AG04449 (cell line): ENCODE measurements at regions not wholly inside any gene's neighbourhood (a gene's known extent, or its start where the extent isn't known, plus 50 kb on each side); places are given as distances from the start of the nearest gene placed in this dataset.
"Not testable (repeated sequence)": the region's sequence is repeated elsewhere in the genome, so short reads cannot be mapped to it uniquely, and the experiment has no call there.

Experiments used
- CTCF ChIA-PET: fragments of 350-600 bp; formaldehyde crosslinking; extraction: SDS; loops from one replicate; lab custom pipeline; 2021; ENCODE audit warnings: antibody characterized with exemption; lab: Yijun Ruan, JAX
- POLR2A ChIA-PET: fragments of 400-600, 350-600 bp; formaldehyde crosslinking; extraction: SDS; loops from one replicate; lab custom pipeline; 2020; ENCODE audit warnings: antibody characterized with exemption, inconsistent platforms; lab: Yijun Ruan, JAX
- DNase-seq: peaks from one replicate; pipeline ENCODE4 v3.0.0-alpha.2; 2010; ENCODE audit warnings: low read depth, low spot score
- H3K4me3 ChIP-seq: 2 replicates; pipeline ENCODE4 v1.5.1; 2011; ENCODE audit warnings: low read depth, mild to moderate bottlenecking, control low read depth, low read length
- CTCF ChIP-seq: IDR thresholded peaks from one replicate; pipeline ENCODE4 v1.5.1; 2011; ENCODE audit warnings: mild to moderate bottlenecking, moderate library complexity, low read length, control low read depth, inconsistent platforms; ENCODE audit not compliant: insufficient read depth; ENCODE audit errors: missing control alignments

- TF ChIP-seq CTCF = no peak
- POLR2A ChIA-PET = no interaction called here
- no peak overlapping the region for H3K4me3 ChIP-seq
- DNase-seq = no peak
- CTCF ChIA-PET = no interaction called here
Observed at GRCh38 chr20:53887973-53888372, 182.4 kb downstream of the BCAS1 start.

GRCh38 chr20:53884859-53885541, 185.4 kb downstream of the BCAS1 start:
- no peak for TF ChIP-seq CTCF
- no peak for DNase-seq
- CTCF ChIA-PET = interaction anchor here (1.1 to 1.8 kb wide), 5 partner anchors 13 to 306 kb away, joined by 3 to 7 read pairs (median 5); no protein-coding TSS in a partner anchor
- POLR2A ChIA-PET = interaction anchor here (0.6 kb wide), 1 partner anchor 54 kb away, joined by 3 read pairs; no protein-coding TSS in a partner anchor
- H3K4me3 ChIP-seq = no peak overlapping the region

- ChIA-PET CTCF (interaction anchor here (1.1 to 1.8 kb wide), 3 partner anchors 11 to 147 kb away, joined by 3 to 7 read pairs (median 5); no protein-coding TSS in a partner anchor), POLR2A (interaction anchor here (0.6 kb wide), 1 partner anchor 11 kb away, joined by 6 read pairs; no protein-coding TSS in a partner anchor)
- H3K4me3 ChIP-seq = no peak overlapping the region
- DNase-seq = no peak
- TF ChIP-seq CTCF = no peak
Observed at GRCh38 chr20:53883098-53883911, 187.1 kb downstream of the BCAS1 start.

GRCh38 chr20:53882438-53882986, 187.9 kb downstream of the BCAS1 start:
- H3K4me3 ChIP-seq, DNase-seq, POLR2A ChIA-PET, CTCF ChIA-PET: not testable (repeated sequence)

- ChIA-PET POLR2A (no interaction called here), CTCF (interaction anchor here (0.6 to 2.1 kb wide), 2 partner anchors 9 to 11 kb away, joined by 3 to 5 read pairs; no protein-coding TSS in a partner anchor)
- no peak overlapping the region for H3K4me3 ChIP-seq
- no peak for TF ChIP-seq CTCF
- no peak for DNase-seq
Observed at GRCh38 chr20:53881362-53881761, 189.0 kb downstream of the BCAS1 start.

GRCh38 chr20:53880108-53880641, 190.2 kb downstream of the BCAS1 start:
- no peak for DNase-seq
- POLR2A ChIA-PET = no interaction called here
- CTCF ChIA-PET = interaction anchor here (0.7 to 2.1 kb wide), 4 partner anchors 10 to 59 kb away, joined by 3 to 5 read pairs (median 4); no protein-coding TSS in a partner anchor

More at GRCh38 chr20:53880108-53880641, 190.2 kb downstream of the BCAS1 start:
- H3K4me3 ChIP-seq = no peak overlapping the region
- no peak for TF ChIP-seq CTCF
